ENCODE measurements at regions not wholly inside any gene's neighbourhood (a gene's known extent, or its start where the extent isn't known, plus 50 kb on each side); places are given as distances from the start of the nearest gene placed in this dataset.

GRCh38 chr2:201968476-201968875 is 65.2 kb upstream of the FZD7 start:
- DNase-seq (ENCODE audit: low read depth, low spot score): no peak

- DNase-seq (ENCODE audit: low read depth, low spot score): no peak
These were observed 64.3 kb upstream of the FZD7 start for GRCh38 chr2:201969241-201969937.

GRCh38 chr2:201969938-201970785 is 63.5 kb upstream of the FZD7 start:
- DNase-seq (ENCODE audit: low read depth, low spot score): peak; percentile 83

GRCh38 chr2:201970786-201971108 is 62.9 kb upstream of the FZD7 start:
- no peak for DNase-seq (ENCODE audit: low read depth, low spot score)

- DNase-seq (ENCODE audit: low read depth, low spot score): peak; percentile 86
These were observed 62.0 kb upstream of the FZD7 start for GRCh38 chr2:201971531-201972228.

GRCh38 chr2:201972621-201973255 is 60.9 kb upstream of the FZD7 start:
- DNase-seq (ENCODE audit: low read depth, low spot score): no peak

GRCh38 chr2:201973305-201973928 is 60.2 kb upstream of the FZD7 start:
- DNase-seq (ENCODE audit: low read depth, low spot score): no peak

GRCh38 chr2:201974171-201975100 is 59.2 kb upstream of the FZD7 start:
- DNase-seq (ENCODE audit: low read depth, low spot score): no peak

- DNase-seq (ENCODE audit: low read depth, low spot score): no peak
These were observed 58.2 kb upstream of the FZD7 start for GRCh38 chr2:201975434-201975833.

GRCh38 chr2:201975964-201976612 is 57.6 kb upstream of the FZD7 start:
- DNase-seq (ENCODE audit: low read depth, low spot score): no peak

- no peak for DNase-seq (ENCODE audit: low read depth, low spot score)
These were observed 56.0 kb upstream of the FZD7 start for GRCh38 chr2:201977651-201978050.

- DNase-seq (ENCODE audit: low read depth, low spot score): no peak
These were observed 55.3 kb upstream of the FZD7 start for GRCh38 chr2:201978333-201978732.

GRCh38 chr2:201978986-201979385 is 54.7 kb upstream of the FZD7 start:
- DNase-seq (ENCODE audit: low read depth, low spot score): no peak

GRCh38 chr2:201980389-201980821 is 53.2 kb upstream of the FZD7 start:
- DNase-seq (ENCODE audit: low read depth, low spot score): no peak

- DNase-seq (ENCODE audit: low read depth, low spot score): no peak
These were observed 52.7 kb upstream of the FZD7 start for GRCh38 chr2:201980946-201981345.

- no peak for DNase-seq (ENCODE audit: low read depth, low spot score)
These were observed 50.5 kb upstream of the FZD7 start for GRCh38 chr2:201983174-201983573.

- no peak for DNase-seq (ENCODE audit: low read depth, low spot score)
These were observed 49.9 kb upstream of the FZD7 start for GRCh38 chr2:201983800-201984199.
